GM23338 (cell line): ENCODE measurements at regions not wholly inside any gene's neighbourhood (a gene's known extent, or its start where the extent isn't known, plus 50 kb on each side); places are given as distances from the start of the nearest gene placed in this dataset.

Experiments used
- ATAC-seq: fragments of 200-7000 bp; cut with Tn5 transposase; 3 replicates; pipeline ENCODE4 v1.9.1; 2020
- DNase-seq: peaks from one replicate; pipeline ENCODE4 v3.0.0-alpha.2; 2015; ENCODE audit warnings: low spot score
- H2AFZ ChIP-seq: fragments of 200-600 bp; sonication (generic); 2 replicates; pipeline ENCODE4 v1.8.0; 2016; ENCODE audit warnings: antibody characterized with exemption, mild to moderate bottlenecking, moderate library complexity
- H3F3A ChIP-seq: fragments of 200-600 bp; sonication (generic); replicated peaks from 2 replicates; pipeline ENCODE4 v1.8.0; 2017; ENCODE audit warnings: antibody characterized with exemption, mixed run types, low read depth
- H3K27ac ChIP-seq: fragments of 200-600 bp; sonication (generic); 2 replicates; pipeline ENCODE4 v1.6.1; 2016; ENCODE audit warnings: low read depth
- H3K27me3 ChIP-seq: fragments of 200-600 bp; sonication (generic); 2 replicates; pipeline ENCODE4 v1.8.0; 2016; ENCODE audit warnings: mild to moderate bottlenecking, mixed run types, moderate library complexity; ENCODE audit not compliant: insufficient read depth
- H3K36me3 ChIP-seq: fragments of 200-600 bp; sonication (generic); 2 replicates; pipeline ENCODE4 v1.8.0; 2016; ENCODE audit warnings: mild to moderate bottlenecking; ENCODE audit not compliant: insufficient read depth
- H3K4me1 ChIP-seq: fragments of 200-600 bp; sonication (generic); 2 replicates; pipeline ENCODE4 v1.8.0; 2016; ENCODE audit warnings: mild to moderate bottlenecking, moderate library complexity; ENCODE audit not compliant: insufficient read depth
- H3K4me2 ChIP-seq: fragments of 200-600 bp; sonication (generic); 2 replicates; pipeline ENCODE4 v1.7.1; 2017; ENCODE audit warnings: mixed run types
- H3K4me3 ChIP-seq: fragments of 200-600 bp; sonication (generic); 2 replicates; pipeline ENCODE4 v1.6.1; 2016; ENCODE audit warnings: mixed run types
- H3K79me2 ChIP-seq: fragments of 200-600 bp; sonication (generic); replicated peaks from 2 replicates; pipeline ENCODE4 v1.8.0; 2017; ENCODE audit warnings: mild to moderate bottlenecking; ENCODE audit not compliant: insufficient read depth
- H3K9me2 ChIP-seq: fragments of 200-600 bp; sonication (generic); 2 replicates; pipeline ENCODE4 v1.8.0; 2017; ENCODE audit not compliant: insufficient read depth
- H4K20me1 ChIP-seq: fragments of 200-600 bp; sonication (generic); replicated peaks from 2 replicates; pipeline ENCODE4 v1.8.0; 2017; ENCODE audit warnings: mild to moderate bottlenecking; ENCODE audit not compliant: insufficient read depth
- H3K27ac Mint-ChIP-seq: 2 replicates; pipeline ENCODE4 v1.8.0; 2020; ENCODE audit warnings: inconsistent platforms, mild to moderate bottlenecking, moderate library complexity, mixed read lengths
- H3K27me3 Mint-ChIP-seq: 3 replicates; pipeline ENCODE4 v1.8.0; 2022; ENCODE audit warnings: low read depth, mild to moderate bottlenecking, moderate library complexity, mixed read lengths, inconsistent platforms; ENCODE audit not compliant: insufficient read depth, poor library complexity
- H3K36me3 Mint-ChIP-seq: 3 replicates; pipeline ENCODE4 v1.8.0; 2021; ENCODE audit warnings: low read depth, mild to moderate bottlenecking, inconsistent platforms, moderate library complexity, mixed read lengths
- H3K4me1 Mint-ChIP-seq: 3 replicates; pipeline ENCODE4 v1.8.0; 2020; ENCODE audit warnings: mild to moderate bottlenecking, inconsistent platforms, mixed read lengths
- H3K4me3 Mint-ChIP-seq: 3 replicates; pipeline ENCODE4 v1.8.0; 2021; ENCODE audit warnings: moderate library complexity, mild to moderate bottlenecking, inconsistent platforms, mixed read lengths
- H3K9me3 Mint-ChIP-seq: 3 replicates; pipeline ENCODE4 v1.8.0; 2020; ENCODE audit warnings: moderate library complexity, mild to moderate bottlenecking, inconsistent platforms, mixed read lengths
- CREB1 ChIP-seq: fragments of 250-450 bp; sonication (Bioruptor Pico); IDR thresholded peaks from 2 replicates; pipeline ENCODE4 v1.5.0; 2020; ENCODE audit warnings: low read depth, mild to moderate bottlenecking, moderate library complexity
- EZH2 ChIP-seq: fragments of 200-600 bp; sonication (generic); IDR thresholded peaks from one replicate; pipeline ENCODE4 v1.8.0; 2017; ENCODE audit warnings: antibody characterized with exemption, mild to moderate bottlenecking, low read depth; ENCODE audit not compliant: unreplicated experiment
- NANOG ChIP-seq: IDR thresholded peaks from 2 replicates; pipeline ENCODE4 v1.6.1; 2016; ENCODE audit warnings: antibody characterized with exemption, borderline replicate concordance
- POLR2AphosphoS5 ChIP-seq: IDR thresholded peaks from 2 replicates; pipeline ENCODE4 v1.6.1; 2016; ENCODE audit warnings: antibody characterized with exemption, low read depth
- STAT1 ChIP-seq: IDR thresholded peaks from one replicate; pipeline ENCODE4 v1.6.1; 2016; ENCODE audit warnings: antibody characterized with exemption; ENCODE audit not compliant: unreplicated experiment
- ZNF114 ChIP-seq: fragments of 250-450 bp; sonication (Bioruptor Pico); IDR thresholded peaks from 2 replicates; pipeline ENCODE4 v1.5.0; 2020; ENCODE audit warnings: mild to moderate bottlenecking, moderate library complexity
- ZNF331 ChIP-seq: fragments of 250-450 bp; sonication (Bioruptor Pico); IDR thresholded peaks from 2 replicates; pipeline ENCODE4 v1.5.0; 2020; ENCODE audit warnings: low read depth, mild to moderate bottlenecking, moderate library complexity
- TF ChIP-seq, protein P1 (sequence below): fragments of 250-450 bp; sonication (Bioruptor Pico); IDR thresholded peaks from 2 replicates; pipeline ENCODE4 v1.5.0; 2020; ENCODE audit warnings: mild to moderate bottlenecking, moderate library complexity
- TF ChIP-seq, protein P2 (sequence below): IDR thresholded peaks from 2 replicates; pipeline ENCODE4 v1.6.1; 2016; ENCODE audit warnings: antibody characterized with exemption

DNA sequence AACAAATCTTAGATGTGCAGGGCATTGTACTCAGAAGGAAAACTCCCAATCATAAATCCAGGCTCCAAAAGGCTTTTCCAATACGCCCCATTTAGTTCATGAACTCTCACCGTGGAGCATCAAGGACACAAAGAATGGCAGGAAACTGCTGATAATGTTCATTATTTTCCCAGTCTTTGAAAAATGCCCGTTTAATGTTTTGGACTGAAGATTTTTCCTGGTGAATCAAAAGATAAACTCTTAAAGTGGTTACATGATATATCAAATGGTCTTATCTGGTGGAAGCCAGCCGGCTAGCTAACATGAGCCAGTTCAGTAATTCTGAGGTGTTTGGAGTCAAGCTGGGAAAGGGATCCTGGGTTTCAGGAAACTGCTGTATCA lies 62.1 kb upstream of the AP1S2 start (continued):
- TF ChIP-seq, protein P1, sequence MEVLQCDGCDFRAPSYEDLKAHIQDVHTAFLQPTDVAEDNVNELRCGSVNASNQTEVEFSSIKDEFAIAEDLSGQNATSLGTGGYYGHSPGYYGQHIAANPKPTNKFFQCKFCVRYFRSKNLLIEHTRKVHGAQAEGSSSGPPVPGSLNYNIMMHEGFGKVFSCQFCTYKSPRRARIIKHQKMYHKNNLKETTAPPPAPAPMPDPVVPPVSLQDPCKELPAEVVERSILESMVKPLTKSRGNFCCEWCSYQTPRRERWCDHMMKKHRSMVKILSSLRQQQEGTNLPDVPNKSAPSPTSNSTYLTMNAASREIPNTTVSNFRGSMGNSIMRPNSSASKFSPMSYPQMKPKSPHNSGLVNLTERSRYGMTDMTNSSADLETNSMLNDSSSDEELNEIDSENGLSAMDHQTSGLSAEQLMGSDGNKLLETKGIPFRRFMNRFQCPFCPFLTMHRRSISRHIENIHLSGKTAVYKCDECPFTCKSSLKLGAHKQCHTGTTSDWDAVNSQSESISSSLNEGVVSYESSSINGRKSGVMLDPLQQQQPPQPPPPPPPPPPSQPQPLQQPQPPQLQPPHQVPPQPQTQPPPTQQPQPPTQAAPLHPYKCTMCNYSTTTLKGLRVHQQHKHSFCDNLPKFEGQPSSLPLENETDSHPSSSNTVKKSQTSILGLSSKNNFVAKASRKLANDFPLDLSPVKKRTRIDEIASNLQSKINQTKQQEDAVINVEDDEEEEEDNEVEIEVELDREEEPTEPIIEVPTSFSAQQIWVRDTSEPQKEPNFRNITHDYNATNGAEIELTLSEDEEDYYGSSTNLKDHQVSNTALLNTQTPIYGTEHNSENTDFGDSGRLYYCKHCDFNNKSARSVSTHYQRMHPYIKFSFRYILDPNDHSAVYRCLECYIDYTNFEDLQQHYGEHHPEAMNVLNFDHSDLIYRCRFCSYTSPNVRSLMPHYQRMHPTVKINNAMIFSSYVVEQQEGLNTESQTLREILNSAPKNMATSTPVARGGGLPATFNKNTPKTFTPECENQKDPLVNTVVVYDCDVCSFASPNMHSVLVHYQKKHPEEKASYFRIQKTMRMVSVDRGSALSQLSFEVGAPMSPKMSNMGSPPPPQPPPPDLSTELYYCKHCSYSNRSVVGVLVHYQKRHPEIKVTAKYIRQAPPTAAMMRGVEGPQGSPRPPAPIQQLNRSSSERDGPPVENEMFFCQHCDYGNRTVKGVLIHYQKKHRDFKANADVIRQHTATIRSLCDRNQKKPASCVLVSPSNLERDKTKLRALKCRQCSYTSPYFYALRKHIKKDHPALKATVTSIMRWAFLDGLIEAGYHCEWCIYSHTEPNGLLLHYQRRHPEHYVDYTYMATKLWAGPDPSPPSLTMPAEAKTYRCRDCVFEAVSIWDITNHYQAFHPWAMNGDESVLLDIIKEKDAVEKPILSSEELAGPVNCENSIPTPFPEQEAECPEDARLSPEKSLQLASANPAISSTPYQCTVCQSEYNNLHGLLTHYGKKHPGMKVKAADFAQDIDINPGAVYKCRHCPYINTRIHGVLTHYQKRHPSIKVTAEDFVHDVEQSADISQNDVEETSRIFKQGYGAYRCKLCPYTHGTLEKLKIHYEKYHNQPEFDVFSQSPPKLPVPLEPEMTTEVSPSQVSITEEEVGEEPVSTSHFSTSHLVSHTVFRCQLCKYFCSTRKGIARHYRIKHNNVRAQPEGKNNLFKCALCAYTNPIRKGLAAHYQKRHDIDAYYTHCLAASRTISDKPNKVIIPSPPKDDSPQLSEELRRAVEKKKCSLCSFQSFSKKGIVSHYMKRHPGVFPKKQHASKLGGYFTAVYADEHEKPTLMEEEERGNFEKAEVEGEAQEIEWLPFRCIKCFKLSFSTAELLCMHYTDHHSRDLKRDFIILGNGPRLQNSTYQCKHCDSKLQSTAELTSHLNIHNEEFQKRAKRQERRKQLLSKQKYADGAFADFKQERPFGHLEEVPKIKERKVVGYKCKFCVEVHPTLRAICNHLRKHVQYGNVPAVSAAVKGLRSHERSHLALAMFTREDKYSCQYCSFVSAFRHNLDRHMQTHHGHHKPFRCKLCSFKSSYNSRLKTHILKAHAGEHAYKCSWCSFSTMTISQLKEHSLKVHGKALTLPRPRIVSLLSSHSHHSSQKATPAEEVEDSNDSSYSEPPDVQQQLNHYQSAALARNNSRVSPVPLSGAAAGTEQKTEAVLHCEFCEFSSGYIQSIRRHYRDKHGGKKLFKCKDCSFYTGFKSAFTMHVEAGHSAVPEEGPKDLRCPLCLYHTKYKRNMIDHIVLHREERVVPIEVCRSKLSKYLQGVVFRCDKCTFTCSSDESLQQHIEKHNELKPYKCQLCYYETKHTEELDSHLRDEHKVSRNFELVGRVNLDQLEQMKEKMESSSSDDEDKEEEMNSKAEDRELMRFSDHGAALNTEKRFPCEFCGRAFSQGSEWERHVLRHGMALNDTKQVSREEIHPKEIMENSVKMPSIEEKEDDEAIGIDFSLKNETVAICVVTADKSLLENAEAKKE (CRISPR knock-in tag): no peak
- TF ChIP-seq, protein P2, sequence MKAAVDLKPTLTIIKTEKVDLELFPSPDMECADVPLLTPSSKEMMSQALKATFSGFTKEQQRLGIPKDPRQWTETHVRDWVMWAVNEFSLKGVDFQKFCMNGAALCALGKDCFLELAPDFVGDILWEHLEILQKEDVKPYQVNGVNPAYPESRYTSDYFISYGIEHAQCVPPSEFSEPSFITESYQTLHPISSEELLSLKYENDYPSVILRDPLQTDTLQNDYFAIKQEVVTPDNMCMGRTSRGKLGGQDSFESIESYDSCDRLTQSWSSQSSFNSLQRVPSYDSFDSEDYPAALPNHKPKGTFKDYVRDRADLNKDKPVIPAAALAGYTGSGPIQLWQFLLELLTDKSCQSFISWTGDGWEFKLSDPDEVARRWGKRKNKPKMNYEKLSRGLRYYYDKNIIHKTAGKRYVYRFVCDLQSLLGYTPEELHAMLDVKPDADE: no peak
- TF ChIP-seq POLR2AphosphoS5 (no peak), NANOG (no peak)

DNA sequence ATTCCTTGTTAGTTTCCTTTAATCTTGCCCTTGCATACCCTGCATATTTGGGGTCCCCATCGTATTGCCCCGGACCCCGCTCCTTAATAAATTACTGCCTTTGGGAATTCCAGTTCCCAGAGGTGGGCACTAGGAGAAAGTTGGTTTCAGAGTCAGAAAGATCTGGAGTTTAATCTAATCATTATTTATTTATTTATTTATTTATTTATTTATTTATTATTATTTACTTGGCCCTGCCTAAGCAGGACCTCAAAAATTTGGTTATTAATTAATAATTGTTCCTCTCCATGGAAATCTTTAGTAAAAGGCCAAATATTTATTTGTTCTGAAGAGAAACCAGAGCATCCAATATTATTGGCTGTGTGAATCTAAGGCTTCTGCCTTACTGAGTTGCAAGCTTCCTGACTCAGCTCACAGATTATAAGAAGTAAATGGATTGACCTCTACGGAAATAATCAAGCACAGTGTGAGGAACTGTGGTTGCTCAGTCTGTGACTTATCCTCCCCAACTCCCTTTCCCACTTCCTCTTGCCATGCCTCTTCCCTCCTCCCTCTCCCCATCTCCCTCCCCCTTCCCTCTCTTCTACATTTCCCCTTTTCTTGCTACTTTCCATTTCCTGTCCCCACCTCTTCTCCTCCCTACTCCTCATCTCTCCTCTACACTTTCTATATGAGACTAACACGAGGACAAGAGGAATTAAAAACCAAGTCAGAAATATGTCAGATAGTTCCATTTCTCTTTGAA lies 61.5 kb upstream of the AP1S2 start:
- no peaks in the 10 kb centered on the region for H3K27me3 Mint-ChIP-seq
- no peaks in the 10 kb centered on the region for H3K9me2 ChIP-seq
- H3K4me3 ChIP-seq: no peak overlapping the region
- H4K20me1 ChIP-seq: no peaks in the 10 kb centered on the region
- H3K27ac ChIP-seq: no peak overlapping the region
- H3K27me3 ChIP-seq: no peaks in the 10 kb centered on the region
- no peaks in the 10 kb centered on the region for H3K4me1 ChIP-seq
- no peak for DNase-seq
- H3K4me1 Mint-ChIP-seq: no peaks in the 10 kb centered on the region; the same call in 2 of the 3 replicates
- no peak overlapping the region for H3K4me2 ChIP-seq
- peaks cover 24% of the 10 kb centered on the region for H3K36me3 Mint-ChIP-seq
- H3F3A ChIP-seq: peaks cover 3% of the 10 kb centered on the region; the same call in 1 of the 2 replicates
- H3K27ac Mint-ChIP-seq: no peak overlapping the region
- no peak overlapping the region for H3K4me3 Mint-ChIP-seq
- no peaks in the 10 kb centered on the region for H3K36me3 ChIP-seq
- H3K79me2 ChIP-seq: no peaks in the 10 kb centered on the region
- no peak overlapping the region for H2AFZ ChIP-seq
- no peak for ATAC-seq
- peaks cover 12% of the 10 kb centered on the region for H3K9me3 Mint-ChIP-seq
- TF ChIP-seq STAT1: no peak
- TF ChIP-seq EZH2: no peak
- no peak for TF ChIP-seq ZNF331 (CRISPR knock-in tag)
- no peak for TF ChIP-seq ZNF114 (CRISPR knock-in tag)
- TF ChIP-seq, protein P1 (CRISPR knock-in tag): no peak
- TF ChIP-seq CREB1 (CRISPR knock-in tag): no peak
